Calu3 (cell line): ENCODE measurements at regions not wholly inside any gene's neighbourhood (a gene's known extent, or its start where the extent isn't known, plus 50 kb on each side); places are given as distances from the start of the nearest gene placed in this dataset.

Source experiments
- BruUV-seq: library from RNA; stranded (reverse); fragments of 400-500 nt; replicated peaks from 2 replicates; lab custom pipeline; 2021; lab: Mats Ljungman, UMichigan
- CTCF ChIA-PET: fragments of 300-600 bp; sonication (Branson Sonifier 250); formaldehyde crosslinking; loops from one replicate; lab custom pipeline; 2022; ENCODE audit warnings: antibody characterized with exemption; lab: Charles Lee
- DNase-seq: peaks from one replicate; pipeline ENCODE4 v3.0.0; 2022
- H3K27ac Mint-ChIP-seq: one replicate; pipeline ENCODE4 v1.8.0; 2022; ENCODE audit warnings: mixed read lengths; ENCODE audit not compliant: unreplicated experiment
- H3K27me3 Mint-ChIP-seq: one replicate; pipeline ENCODE4 v1.8.0; 2022; ENCODE audit warnings: mixed read lengths; ENCODE audit not compliant: unreplicated experiment
- H3K36me3 Mint-ChIP-seq: one replicate; pipeline ENCODE4 v1.8.0; 2022; ENCODE audit warnings: mild to moderate bottlenecking, moderate library complexity, mixed read lengths; ENCODE audit not compliant: insufficient read depth, unreplicated experiment
- H3K4me1 Mint-ChIP-seq: one replicate; pipeline ENCODE4 v1.8.0; 2022; ENCODE audit warnings: mild to moderate bottlenecking, low read depth, mixed read lengths; ENCODE audit not compliant: unreplicated experiment
- H3K4me3 Mint-ChIP-seq: one replicate; pipeline ENCODE4 v1.8.0; 2022; ENCODE audit warnings: mild to moderate bottlenecking, low read depth, moderate library complexity, mixed read lengths; ENCODE audit not compliant: unreplicated experiment
- H3K9me3 Mint-ChIP-seq: one replicate; pipeline ENCODE4 v1.8.0; 2022; ENCODE audit warnings: low read depth, mixed read lengths; ENCODE audit not compliant: unreplicated experiment
- CTCF ChIP-seq: fragments of 200-600 bp; IDR thresholded peaks from one replicate; pipeline ENCODE4 v1.8.0; 2022; ENCODE audit warnings: antibody characterized with exemption; ENCODE audit not compliant: unreplicated experiment
- intact Hi-C: fragments of 100-400 bp; cut with micrococcal nuclease; formaldehyde crosslinking; loops from one replicate; pipeline ENCODE4 v1.10.0; 2022; ENCODE audit not compliant: unreplicated experiment

- Mint-ChIP-seq H3K4me3 (no peak overlapping the region), H3K36me3 (no peaks in the 10 kb centered on the region), H3K9me3 (no peaks in the 10 kb centered on the region), H3K27ac (no peak overlapping the region), H3K4me1 (no peaks in the 10 kb centered on the region), H3K27me3 (no peaks in the 10 kb centered on the region)
- BruUV-seq: no TSS peak
- CTCF ChIA-PET: no interaction called here
- no peak for DNase-seq
- TF ChIP-seq CTCF: no peak
- intact Hi-C loops: no loop called here
Observed at GRCh38 chr18:60145776-60146175, 226.8 kb downstream of the MC4R start.

- no peaks in the 10 kb centered on the region for H3K4me1 Mint-ChIP-seq
- no peaks in the 10 kb centered on the region for H3K27me3 Mint-ChIP-seq
- intact Hi-C loops: no loop called here
- no TSS peak for BruUV-seq
- H3K27ac Mint-ChIP-seq: no peak overlapping the region
- H3K36me3 Mint-ChIP-seq: no peaks in the 10 kb centered on the region
- no peak for TF ChIP-seq CTCF
- peaks cover 11% of the 10 kb centered on the region for H3K9me3 Mint-ChIP-seq
- no peak for DNase-seq
- no peak overlapping the region for H3K4me3 Mint-ChIP-seq
- CTCF ChIA-PET: no interaction called here
Observed at GRCh38 chr18:60134806-60135205, 235.0 kb downstream of the PMAIP1 start.

GRCh38 chr18:60130284-60130683, 230.5 kb downstream of the PMAIP1 start:
- peaks cover 6% of the 10 kb centered on the region for H3K9me3 Mint-ChIP-seq
- DNase-seq: no peak
- H3K27ac Mint-ChIP-seq: no peak overlapping the region
- H3K4me3 Mint-ChIP-seq: no peak overlapping the region
- no peaks in the 10 kb centered on the region for H3K36me3 Mint-ChIP-seq
- H3K4me1 Mint-ChIP-seq: no peaks in the 10 kb centered on the region
- intact Hi-C loops: no loop called here
- no peak for TF ChIP-seq CTCF
- no peaks in the 10 kb centered on the region for H3K27me3 Mint-ChIP-seq
- no TSS peak for BruUV-seq
- CTCF ChIA-PET: no interaction called here

- TF ChIP-seq CTCF: no peak
- H3K9me3 Mint-ChIP-seq: no peaks in the 10 kb centered on the region
- peaks cover 11% of the 10 kb centered on the region for H3K4me1 Mint-ChIP-seq
- H3K36me3 Mint-ChIP-seq: no peaks in the 10 kb centered on the region
- BruUV-seq: no TSS peak
- CTCF ChIA-PET: no interaction called here
- intact Hi-C loops: no loop called here
- no peak overlapping the region for H3K27ac Mint-ChIP-seq
- H3K4me3 Mint-ChIP-seq: no peak overlapping the region
- H3K27me3 Mint-ChIP-seq: no peaks in the 10 kb centered on the region
- DNase-seq: no peak
Observed at GRCh38 chr18:60123031-60123430, 223.2 kb downstream of the PMAIP1 start.
